ENCODE measurements at regions not wholly inside any gene's neighbourhood (a gene's known extent, or its start where the extent isn't known, plus 50 kb on each side); places are given as distances from the start of the nearest gene placed in this dataset.
A peak's percentile ranks its signal among the peaks of the same experiment; 100 is the strongest.

DNA sequence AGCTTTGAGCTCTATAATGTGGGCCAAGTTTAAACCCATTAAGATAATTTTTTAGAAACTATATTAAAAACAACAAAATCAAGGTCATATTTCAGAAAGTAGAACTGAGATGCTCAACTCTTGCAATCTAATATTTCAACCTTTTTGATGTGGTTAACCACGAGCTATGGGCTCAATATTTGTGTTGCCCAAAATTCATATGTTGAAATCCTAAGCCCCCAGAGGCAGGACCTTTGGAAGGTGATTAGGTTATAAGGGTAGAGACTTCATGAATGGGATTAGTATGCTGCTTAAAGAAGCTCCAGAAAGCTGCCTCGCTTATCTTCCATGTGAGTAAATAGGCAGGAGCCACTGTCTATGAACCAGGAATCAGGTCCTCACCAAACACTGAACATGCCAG, 284.4 kb downstream of the CRPPA start:
- DNase-seq (ENCODE audit: low spot score): no peak
- ChIA-PET POLR2A (ENCODE audit: low non-redundant PET) (no interaction called here), CTCF (no interaction called here)
- TF ChIP-seq, protein P1, sequence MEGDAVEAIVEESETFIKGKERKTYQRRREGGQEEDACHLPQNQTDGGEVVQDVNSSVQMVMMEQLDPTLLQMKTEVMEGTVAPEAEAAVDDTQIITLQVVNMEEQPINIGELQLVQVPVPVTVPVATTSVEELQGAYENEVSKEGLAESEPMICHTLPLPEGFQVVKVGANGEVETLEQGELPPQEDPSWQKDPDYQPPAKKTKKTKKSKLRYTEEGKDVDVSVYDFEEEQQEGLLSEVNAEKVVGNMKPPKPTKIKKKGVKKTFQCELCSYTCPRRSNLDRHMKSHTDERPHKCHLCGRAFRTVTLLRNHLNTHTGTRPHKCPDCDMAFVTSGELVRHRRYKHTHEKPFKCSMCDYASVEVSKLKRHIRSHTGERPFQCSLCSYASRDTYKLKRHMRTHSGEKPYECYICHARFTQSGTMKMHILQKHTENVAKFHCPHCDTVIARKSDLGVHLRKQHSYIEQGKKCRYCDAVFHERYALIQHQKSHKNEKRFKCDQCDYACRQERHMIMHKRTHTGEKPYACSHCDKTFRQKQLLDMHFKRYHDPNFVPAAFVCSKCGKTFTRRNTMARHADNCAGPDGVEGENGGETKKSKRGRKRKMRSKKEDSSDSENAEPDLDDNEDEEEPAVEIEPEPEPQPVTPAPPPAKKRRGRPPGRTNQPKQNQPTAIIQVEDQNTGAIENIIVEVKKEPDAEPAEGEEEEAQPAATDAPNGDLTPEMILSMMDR (conservative IDR thresholded peaks at IDR 0.05; ENCODE audit: low read depth): no peak
- no peak overlapping the region for H3K27ac ChIP-seq

DNA sequence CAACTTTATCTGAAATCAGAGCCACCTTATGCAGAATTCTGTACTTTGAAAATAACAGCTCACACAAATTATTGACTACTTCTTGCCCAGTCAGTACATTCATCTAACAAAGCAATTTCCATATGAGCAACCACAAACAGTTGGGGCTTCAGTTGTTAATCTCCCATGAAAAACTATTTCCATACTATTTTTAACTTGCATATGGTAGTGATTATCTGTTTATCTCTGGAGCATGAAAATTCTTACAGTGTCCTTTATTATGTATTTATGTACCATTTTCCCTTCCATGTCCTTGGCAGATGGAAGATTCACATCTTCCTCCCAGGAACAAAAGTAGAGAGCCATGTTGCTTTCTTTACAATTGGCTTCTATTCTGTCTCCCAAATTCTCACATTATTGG, 285.7 kb downstream of the CRPPA start:
- TF ChIP-seq, protein P1 (conservative IDR thresholded peaks at IDR 0.05; ENCODE audit: low read depth): no peak
- ChIA-PET POLR2A (ENCODE audit: low non-redundant PET) (no interaction called here), CTCF (interaction anchor here (0.6 kb wide), 1 partner anchor 302 kb away, joined by 3 read pairs; no protein-coding TSS in a partner anchor)
- no peak overlapping the region for H3K27ac ChIP-seq
- no peak for DNase-seq (ENCODE audit: low spot score)

DNA sequence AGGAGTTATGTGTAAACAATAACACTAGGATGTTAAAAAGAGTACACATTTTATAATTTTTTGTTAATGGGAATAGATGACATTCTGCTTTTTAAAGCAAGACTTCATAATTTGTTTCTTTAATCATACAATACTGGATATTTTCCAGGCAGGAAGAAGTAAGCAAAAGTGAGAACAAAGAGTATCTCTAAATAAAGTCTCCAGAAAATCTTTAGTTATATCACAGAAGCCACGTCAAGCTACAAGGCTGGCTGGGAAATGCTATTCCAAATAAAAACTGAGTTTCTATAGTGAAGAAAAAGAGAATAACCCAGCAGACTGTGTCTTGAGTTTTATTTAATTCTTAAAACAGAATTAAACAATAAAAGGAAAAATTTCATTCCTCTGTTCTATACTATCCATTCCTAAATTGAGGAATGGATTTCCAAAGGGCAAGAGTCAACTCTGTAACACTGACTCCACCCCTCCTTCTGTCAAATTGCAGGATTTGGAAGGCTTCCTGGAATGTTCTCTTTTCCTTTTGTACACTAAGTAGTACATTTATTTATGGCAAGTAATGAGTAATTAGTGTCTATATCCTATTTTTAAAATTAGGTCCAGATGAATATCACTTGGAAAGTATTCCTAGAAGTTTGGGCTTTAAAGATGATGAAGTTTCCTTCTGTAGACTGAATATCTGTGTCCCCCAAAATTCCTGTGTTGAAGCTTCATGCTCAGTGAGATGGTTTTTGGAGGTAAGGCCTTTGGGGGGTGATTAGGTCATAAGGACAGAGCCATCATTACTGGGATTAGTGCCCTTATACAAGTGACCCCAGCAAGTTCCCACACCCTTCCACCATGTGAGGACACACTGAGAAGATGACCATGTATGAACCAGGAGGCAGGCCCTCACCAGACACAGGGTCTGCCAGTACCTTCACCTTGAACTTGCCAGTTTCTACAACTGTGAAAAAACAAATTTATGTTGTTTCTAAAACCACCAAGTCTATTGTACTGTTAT, 290.9 kb downstream of the CRPPA start:
- TF ChIP-seq, protein P1 (conservative IDR thresholded peaks at IDR 0.05; ENCODE audit: low read depth): no peak
- H3K27ac ChIP-seq: no peak overlapping the region
- DNase-seq (ENCODE audit: low spot score): no peak
- POLR2A ChIA-PET (ENCODE audit: low non-redundant PET): no interaction called here
- CTCF ChIA-PET: interaction anchor here (0.6 kb wide), 1 partner anchor 605 kb away, joined by 3 read pairs; no protein-coding TSS in a partner anchor

DNA sequence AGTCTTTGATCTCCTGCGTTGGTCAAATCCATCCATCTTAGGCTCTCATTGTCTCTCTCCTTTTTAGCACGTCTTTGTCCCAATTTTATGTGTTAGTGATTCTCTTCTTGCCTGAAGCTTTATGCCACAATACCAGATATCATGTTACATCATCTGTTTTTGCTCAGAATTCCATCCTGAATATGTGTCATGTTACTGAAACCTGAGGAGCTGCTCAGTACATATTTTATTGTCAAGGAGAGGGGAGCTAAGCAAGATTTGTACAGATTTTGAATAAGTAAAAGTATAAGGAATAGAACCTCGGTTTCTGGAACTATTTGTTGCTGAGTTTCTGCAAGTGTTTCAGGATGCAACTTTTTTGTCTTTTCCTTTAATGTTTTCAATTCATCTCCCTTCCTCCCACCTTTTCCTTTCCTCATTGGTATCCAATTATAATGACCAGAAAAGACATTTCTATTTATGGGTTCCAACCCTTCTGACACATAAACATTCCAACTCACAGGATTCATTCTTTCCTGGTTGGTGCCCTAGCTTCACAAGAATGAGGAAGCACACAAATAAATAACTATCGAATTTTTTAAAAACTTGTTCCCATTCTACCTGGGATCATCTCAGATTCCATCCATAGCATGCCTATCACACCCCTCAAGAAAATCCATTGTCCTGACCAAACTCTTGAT, 291.8 kb downstream of the CRPPA start:
- DNase-seq (ENCODE audit: low spot score): peak; percentile 66
- TF ChIP-seq, protein P1 (conservative IDR thresholded peaks at IDR 0.05; ENCODE audit: low read depth): no peak
- CTCF ChIA-PET: interaction anchor here (0.7 kb wide), 1 partner anchor 19 kb away, joined by 3 read pairs; no protein-coding TSS in a partner anchor
- POLR2A ChIA-PET (ENCODE audit: low non-redundant PET): no interaction called here
- no peak overlapping the region for H3K27ac ChIP-seq

DNA sequence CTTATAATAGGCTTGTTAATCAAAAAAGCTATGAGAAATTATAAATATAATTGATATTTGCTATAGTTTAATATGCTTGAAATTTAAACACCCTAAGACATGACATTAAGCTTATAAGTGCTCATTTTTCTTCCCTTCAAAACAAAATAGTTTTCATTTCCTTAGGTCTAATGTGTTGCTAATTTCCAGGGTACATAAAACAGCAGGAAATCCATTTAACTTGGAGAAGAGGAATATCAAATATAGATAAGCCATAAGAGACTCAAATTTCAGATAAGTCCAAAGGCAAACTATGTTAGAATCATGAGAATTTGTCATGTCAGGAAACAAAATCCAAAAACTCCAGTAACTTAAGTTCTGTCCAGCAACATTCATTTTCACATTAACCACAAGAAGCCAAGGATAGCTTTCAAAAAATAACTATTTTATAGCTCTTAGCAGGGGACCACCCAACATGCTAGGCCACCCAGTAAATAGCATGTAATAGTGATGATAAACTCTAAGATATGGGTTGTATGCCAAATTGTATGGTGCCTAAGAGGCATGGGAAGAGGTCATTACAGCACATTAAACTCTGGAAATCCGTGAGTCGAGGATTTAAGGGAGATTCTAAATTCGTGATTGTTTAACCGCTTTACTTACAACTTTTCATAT, 298.1 kb downstream of the CRPPA start:
- TF ChIP-seq, protein P1 (conservative IDR thresholded peaks at IDR 0.05; ENCODE audit: low read depth): no peak
- no peak for DNase-seq (ENCODE audit: low spot score)
- ChIA-PET CTCF (interaction anchor here (0.6 kb wide), 1 partner anchor 172 kb away, joined by 4 read pairs; no protein-coding TSS in a partner anchor), POLR2A (ENCODE audit: low non-redundant PET) (no interaction called here)
- H3K27ac ChIP-seq: no peak overlapping the region

DNA sequence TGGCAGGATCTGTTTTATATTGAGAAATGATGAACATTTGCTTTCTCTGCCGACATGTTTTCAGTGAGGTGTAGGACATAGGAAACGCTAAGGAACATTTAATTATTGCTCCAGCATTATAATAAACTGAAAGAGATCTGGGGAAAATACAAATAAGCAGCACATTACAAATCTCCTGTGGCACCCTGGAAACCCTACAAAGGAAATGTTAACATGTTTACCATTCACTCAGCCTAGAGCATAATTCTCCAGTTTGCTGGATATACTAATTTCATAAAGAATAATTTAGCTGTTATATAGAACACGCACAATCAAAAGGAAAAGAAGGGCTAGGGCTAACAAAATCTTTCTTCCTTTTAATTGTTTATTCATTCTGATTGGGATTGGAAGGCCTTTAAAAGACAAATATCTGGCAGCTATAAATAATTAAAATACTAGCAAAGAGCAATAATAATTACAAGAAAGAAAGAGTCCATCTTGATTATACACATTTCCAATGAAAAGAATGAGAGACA, 299.4 kb downstream of the CRPPA start:
- ChIA-PET POLR2A (ENCODE audit: low non-redundant PET) (no interaction called here), CTCF (no interaction called here)
- H3K27ac ChIP-seq: no peak overlapping the region
- TF ChIP-seq, protein P1 (conservative IDR thresholded peaks at IDR 0.05; ENCODE audit: low read depth): no peak
- DNase-seq (ENCODE audit: low spot score): no peak
